GM12878 (cell line): ENCODE measurements at regions not wholly inside any gene's neighbourhood (a gene's known extent, or its start where the extent isn't known, plus 50 kb on each side); places are given as distances from the start of the nearest gene placed in this dataset.

ENCODE experiments used
- ATAC-seq: fragments of 200-7000 bp; cut with Tn5 transposase; 3 replicates; pipeline ENCODE4 v1.9.1; 2020; ENCODE audit warnings: mild to moderate bottlenecking, moderate library complexity
- BruUV-seq: library from RNA; stranded (reverse); fragments of 400-500 nt; replicated peaks from 2 replicates; lab custom pipeline; 2021; lab: Mats Ljungman, UMichigan
- CTCF ChIA-PET: fragments of 300-600 bp; sonication (Branson Sonifier 250); formaldehyde crosslinking; extraction: SDS; loops from one replicate; lab custom pipeline; 2021; ENCODE audit warnings: inconsistent platforms; lab: Yijun Ruan, JAX
- POLR2A ChIA-PET: fragments of 350-600 bp; formaldehyde crosslinking; extraction: SDS; loops from one replicate; lab custom pipeline; 2021; ENCODE audit warnings: inconsistent platforms; lab: Charles Lee
- RAD21 ChIA-PET: fragments of 300-600 bp; sonication (Branson Sonifier 250); formaldehyde crosslinking; loops from one replicate; lab custom pipeline; 2023; ENCODE audit warnings: antibody characterized with exemption; ENCODE audit not compliant: unreplicated experiment; lab: Charles Lee
- SMC1A ChIA-PET: fragments of 300-600 bp; sonication (Branson Sonifier 250); formaldehyde crosslinking; loops from one replicate; lab custom pipeline; 2023; ENCODE audit not compliant: unreplicated experiment, uncharacterized antibody; lab: Charles Lee
- DNase-seq: peaks from one replicate; pipeline ENCODE4 v3.0.0-alpha.2; 2011; ENCODE audit warnings: low read depth, low spot score
- FAIRE-seq: peaks from 3 replicates; lab custom pipeline; 2011; peaks lifted over from hg19 to GRCh38; lab: Jason Lieb, UNC
- H2AFZ ChIP-seq: 2 replicates; pipeline ENCODE4 v1.6.0; 2011; ENCODE audit warnings: low read depth, low read length, control low read depth; ENCODE audit not compliant: control insufficient read depth
- H3K27ac ChIP-seq: 2 replicates; pipeline ENCODE4 v1.5.1; 2011; ENCODE audit warnings: control low read depth; ENCODE audit not compliant: control insufficient read depth, insufficient read depth
- H3K27me3 ChIP-seq, 2 experiments: replicated peaks in 1 of 2; 2 replicates each; pipeline versions ENCODE4 v1.6.0 to v1.6.1; 2011; ENCODE audit warnings: low read length in 1 of 2; ENCODE audit not compliant: control insufficient read depth in 2 of 2, insufficient read depth in 2 of 2
- H3K36me3 ChIP-seq, 2 experiments: 2 replicates each; pipeline ENCODE4 v1.5.1; 2011; ENCODE audit warnings: low read length in 1 of 2; ENCODE audit not compliant: control insufficient read depth in 2 of 2, insufficient read depth in 2 of 2
- H3K4me1 ChIP-seq: 2 replicates; pipeline ENCODE4 v1.6.1; 2011; ENCODE audit warnings: mild to moderate bottlenecking, low read length, moderate library complexity, mixed read lengths; ENCODE audit not compliant: control insufficient read depth, insufficient read depth
- H3K4me2 ChIP-seq: 2 replicates; pipeline ENCODE4 v1.6.0; 2011; ENCODE audit warnings: control low read depth; ENCODE audit not compliant: control insufficient read depth, insufficient read depth
- H3K4me3 ChIP-seq: fragments of 200-600 bp; sonication (generic); 2 replicates; pipeline ENCODE4 v1.5.1; 2016
- H3K79me2 ChIP-seq: 2 replicates; pipeline ENCODE4 v1.6.0; 2011; ENCODE audit warnings: low read length; ENCODE audit not compliant: control insufficient read depth, insufficient read depth
- H3K9ac ChIP-seq: 2 replicates; pipeline ENCODE4 v1.8.0; 2011; ENCODE audit warnings: low read length, control low read depth, mixed read lengths; ENCODE audit not compliant: control insufficient read depth, insufficient read depth
- H3K9me3 ChIP-seq: replicated peaks from 3 replicates; pipeline ENCODE4 v1.5.1; 2011; ENCODE audit warnings: mild to moderate bottlenecking, low read length; ENCODE audit not compliant: control insufficient read depth, insufficient read depth
- H4K20me1 ChIP-seq: 2 replicates; pipeline ENCODE4 v1.6.0; 2011; ENCODE audit not compliant: control insufficient read depth, insufficient read depth
- BCL3 ChIP-seq: IDR thresholded peaks from 2 replicates; pipeline ENCODE4 v1.6.1; 2011; ENCODE audit warnings: borderline replicate concordance, low read depth, mild to moderate bottlenecking, moderate library complexity, low read length; ENCODE audit not compliant: insufficient read depth, poor library complexity, severe bottlenecking
- CBFB ChIP-seq: IDR thresholded peaks from 2 replicates; pipeline ENCODE4 v1.6.1; 2016; ENCODE audit warnings: antibody characterized with exemption, low read depth
- KLF5 ChIP-seq: fragments of 450-650 bp; IDR thresholded peaks from 2 replicates; pipeline ENCODE4 v1.6.1; 2014; ENCODE audit warnings: mild to moderate bottlenecking; ENCODE audit not compliant: partially characterized antibody
- MTA2 ChIP-seq: fragments of 450-650 bp; IDR thresholded peaks from 2 replicates; pipeline ENCODE4 v1.6.1; 2016; ENCODE audit warnings: low read depth, mild to moderate bottlenecking, moderate library complexity
- MYB ChIP-seq: fragments of 150-350 bp; IDR thresholded peaks from 2 replicates; pipeline ENCODE4 v1.6.1; 2014; ENCODE audit warnings: mild to moderate bottlenecking, low read depth, low read length, borderline replicate concordance
- NFIC ChIP-seq: IDR thresholded peaks from 2 replicates; pipeline ENCODE4 v1.6.1; 2012; ENCODE audit warnings: low read depth, mild to moderate bottlenecking, inconsistent platforms, low read length, moderate library complexity
- NFYB ChIP-seq: IDR thresholded peaks from 2 replicates; pipeline ENCODE4 v1.6.1; 2011; ENCODE audit warnings: low read depth, mild to moderate bottlenecking, low read length, improper control_type of control experiment, moderate library complexity; ENCODE audit not compliant: insufficient read depth
- NR2C1 ChIP-seq: fragments of 450-650 bp; IDR thresholded peaks from 2 replicates; pipeline ENCODE4 v1.6.1; 2017; ENCODE audit warnings: antibody characterized with exemption, mild to moderate bottlenecking, moderate library complexity
- POLR2A ChIP-seq: IDR thresholded peaks from 2 replicates; pipeline ENCODE4 v1.6.1; 2011; ENCODE audit warnings: low read depth, mild to moderate bottlenecking, low read length
- PRDM15 ChIP-seq: fragments of 450-650 bp; formaldehyde crosslinking; IDR thresholded peaks from 2 replicates; pipeline ENCODE4 v1.4.0; 2020; ENCODE audit warnings: mild to moderate bottlenecking, moderate library complexity
- TARDBP ChIP-seq: IDR thresholded peaks from 2 replicates; pipeline ENCODE4 v1.6.1; 2016; ENCODE audit warnings: borderline replicate concordance
- WRNIP1 ChIP-seq: IDR thresholded peaks from 2 replicates; pipeline ENCODE4 v1.6.1; 2011; ENCODE audit warnings: low read depth, low read length, improper control_type of control experiment, borderline replicate concordance
- ZNF24 ChIP-seq: fragments of 450-650 bp; IDR thresholded peaks from 2 replicates; pipeline ENCODE4 v1.6.1; 2017; ENCODE audit warnings: antibody characterized with exemption, mild to moderate bottlenecking
- WGBS: methylation state at CpG from one replicate; pipeline ENCODE4 v1.1.6; 2016; ENCODE audit warnings: low lambda C conversion rate; ENCODE audit not compliant: insufficient replicate concordance, insufficient coverage; ENCODE audit errors: missing lambda C conversion rate; 5-methylcytosine and 5-hydroxymethylcytosine counted together
- in situ Hi-C: fragments of 300-500 bp; cut with MboI; formaldehyde crosslinking; loops from 9 replicates; pipeline ENCODE4 v1.14.3; 2018; ENCODE audit warnings: mixed read lengths
- intact Hi-C: fragments of 100-400 bp; cut with micrococcal nuclease; formaldehyde crosslinking; loops from one replicate; pipeline ENCODE4 v1.14.2; 2022; ENCODE audit not compliant: unreplicated experiment

- ChIA-PET SMC1A (interaction anchor here (0.5 to 0.7 kb wide), 2 partner anchors 10 to 484 kb away, joined by 3 read pairs; no protein-coding TSS in a partner anchor), POLR2A (no interaction called here)
- H3K4me2 ChIP-seq: no peak overlapping the region
Observed at GRCh38 chr20:39669659-39670058, 707.5 kb downstream of the DHX35 start.

GRCh38 chr20:39668038-39668437 lies 705.9 kb downstream of the DHX35 start:
- Histone ChIP-seq H3K27ac (no peak overlapping the region), H3K79me2 (no peaks in the 10 kb centered on the region), H3K4me3 (no peak overlapping the region), H3K27me3 (no peaks in the 10 kb centered on the region), H3K4me1 (no peaks in the 10 kb centered on the region), H4K20me1 (no peaks in the 10 kb centered on the region), H2AFZ (no peak overlapping the region), H3K4me2 (no peak overlapping the region), H3K9me3 (no peaks in the 10 kb centered on the region), H3K9ac (no peak overlapping the region), H3K36me3 (no peaks in the 10 kb centered on the region)
- RAD21 ChIA-PET: no interaction called here
- CTCF ChIA-PET: no interaction called here
- intact Hi-C loops: no loop called here
- BruUV-seq: no TSS peak
- DNase-seq: no peak
- 14% methylated on average over 3 of the region's 3 CpGs for WGBS
- no peak for FAIRE-seq
- in situ Hi-C loops: no loop called here
- SMC1A ChIA-PET: no interaction called here
- POLR2A ChIA-PET: no interaction called here
- ATAC-seq: no peak
- no peak for TF ChIP-seq NR2C1
- no peak for TF ChIP-seq CBFB
- TF ChIP-seq MYB: no peak
- no peak for TF ChIP-seq NFYB
- TF ChIP-seq WRNIP1: no peak
- no peak for TF ChIP-seq PRDM15 (CRISPR knock-in tag)
- TF ChIP-seq POLR2A: no peak
- no peak for TF ChIP-seq BCL3
- TF ChIP-seq MTA2: no peak

More at GRCh38 chr20:39669659-39670058, 707.5 kb downstream of the DHX35 start:
- no peaks in the 10 kb centered on the region for H3K9me3 ChIP-seq
- WGBS: 7% methylated on average over 2 of the region's 2 CpGs
- H3K36me3 ChIP-seq: no peaks in the 10 kb centered on the region
- DNase-seq (no peak), FAIRE-seq (no peak), ATAC-seq (no peak)
- ChIA-PET CTCF (no interaction called here), RAD21 (no interaction called here)
- BruUV-seq: no TSS peak
- no peaks in the 10 kb centered on the region for H3K79me2 ChIP-seq
- H3K27ac ChIP-seq: no peak overlapping the region
- H3K4me1 ChIP-seq: no peaks in the 10 kb centered on the region
- no peak overlapping the region for H2AFZ ChIP-seq
- no peak overlapping the region for H3K4me3 ChIP-seq
- TF ChIP-seq KLF5: no peak
- TF ChIP-seq ZNF24: no peak
- TF ChIP-seq NFIC: no peak
- TF ChIP-seq TARDBP: no peak
- H3K27me3 ChIP-seq: no peaks in the 10 kb centered on the region
- in situ Hi-C loops: no loop called here
- intact Hi-C loops: no loop called here
- H3K9ac ChIP-seq: no peak overlapping the region
- H4K20me1 ChIP-seq: no peaks in the 10 kb centered on the region
